H1 (cell line): ENCODE measurements at regions not wholly inside any gene's neighbourhood (a gene's known extent, or its start where the extent isn't known, plus 50 kb on each side); places are given as distances from the start of the nearest gene placed in this dataset.

ENCODE experiments used
- EP300 ChIP-seq, 2 experiments: IDR thresholded peaks; 1 replicate in 1 of 2; 2 replicates in 1 of 2; pipeline ENCODE4 v1.6.1; 2011 to 2012; ENCODE audit warnings: low read depth in 2 of 2, low read length in 2 of 2, mild to moderate bottlenecking in 2 of 2, borderline replicate concordance in 1 of 2, inconsistent platforms in 1 of 2, moderate library complexity in 1 of 2
- POLR2AphosphoS5 ChIP-seq: IDR thresholded peaks from 2 replicates; pipeline ENCODE4 v1.6.1; 2011; ENCODE audit warnings: low read depth, low read length

GRCh38 chr2:17296686-17297085 lies 221.6 kb downstream of the RAD51AP2 start:
- TF ChIP-seq EP300 (IDR thresholded peaks at IDR 0.05; ENCODE audit: borderline replicate concordance in 1 of 2, low read depth in 2 of 2, low read length in 2 of 2) (no peak), POLR2AphosphoS5 (no peak)
